HCT116 (cell line): ENCODE measurements at regions not wholly inside any gene's neighbourhood (a gene's known extent, or its start where the extent isn't known, plus 50 kb on each side); places are given as distances from the start of the nearest gene placed in this dataset.

Source experiments
- ATAC-seq: fragments of 200-7000 bp; cut with Tn5 transposase; 2 replicates; pipeline ENCODE4 v1.9.1; 2020; ENCODE audit warnings: mild to moderate bottlenecking, moderate library complexity
- BruUV-seq: library from RNA; stranded (reverse); fragments of 400-500 nt; replicated peaks from 2 replicates; lab custom pipeline; 2021; lab: Mats Ljungman, UMichigan
- CTCF ChIA-PET: fragments of 300-600 bp; sonication (Branson Sonifier 250); formaldehyde crosslinking; loops from one replicate; lab custom pipeline; 2021; ENCODE audit warnings: antibody characterized with exemption; lab: Charles Lee
- POLR2A ChIA-PET: fragments of 300-600, 350-600 bp; sonication (Branson Sonifier 250); formaldehyde crosslinking; loops from one replicate; lab custom pipeline; 2021; ENCODE audit warnings: antibody characterized with exemption; lab: Charles Lee
- RAD21 ChIA-PET, 2 experiments: fragments of 300-600 bp; sonication (Branson Sonifier 250); formaldehyde crosslinking; loops; one replicate each; lab custom pipeline; 2023; ENCODE audit warnings: low total read pairs in 2 of 2; ENCODE audit not compliant: uncharacterized antibody in 2 of 2, unreplicated experiment in 2 of 2, low non-redundant PET in 1 of 2; lab: Charles Lee
- DNase-seq: peaks from one replicate; pipeline ENCODE4 v3.0.0-alpha.2; 2010; ENCODE audit warnings: low read depth, low spot score
- H2AFZ ChIP-seq: fragments of 200-600 bp; shearing (Covaris generic), sonication (generic); 2 replicates; pipeline ENCODE4 v1.6.1; 2017; ENCODE audit warnings: low read depth, mixed run types, mixed read lengths, antibody characterized with exemption, low read length; ENCODE audit not compliant: poor library complexity, severe bottlenecking
- H3K27ac ChIP-seq: 2 replicates; pipeline ENCODE4 v1.5.1; 2012; ENCODE audit warnings: low read depth, low read length
- H3K27me3 ChIP-seq: fragments of 200-600 bp; sonication (generic); 2 replicates; pipeline ENCODE4 v1.6.1; 2016; ENCODE audit warnings: mixed run types, low read length, mixed read lengths; ENCODE audit not compliant: insufficient read depth
- H3K36me3 ChIP-seq, 2 experiments: fragments of 200-500 bp in 1 of 2; fragments of 200-600 bp in 1 of 2; sonication (Bioruptor generic) in 1 of 2; sonication (generic) in 1 of 2; 2 replicates each; pipeline versions ENCODE4 v1.5.1 to v1.6.1; 2014 to 2016; ENCODE audit warnings: low read length in 2 of 2, inconsistent platforms in 1 of 2, mixed read lengths in 1 of 2, mixed run types in 1 of 2; ENCODE audit not compliant: insufficient read depth in 2 of 2, control insufficient read depth in 1 of 2
- H3K4me1 ChIP-seq, 2 experiments: fragments of 200-600 bp in 1 of 2; sonication (generic) in 1 of 2; 2 replicates each; pipeline versions ENCODE4 v1.5.1 to v1.6.1; 2012 to 2017; ENCODE audit warnings: low read length in 2 of 2, inconsistent platforms in 1 of 2, mild to moderate bottlenecking in 1 of 2, mixed read lengths in 1 of 2, mixed run types in 1 of 2, moderate library complexity in 1 of 2; ENCODE audit not compliant: insufficient read depth in 2 of 2, control insufficient read depth in 1 of 2
- H3K4me2 ChIP-seq: fragments of 200-600 bp; sonication (generic); 2 replicates; pipeline ENCODE4 v1.6.1; 2017; ENCODE audit warnings: mixed run types, low read length, mixed read lengths
- H3K4me3 ChIP-seq, 2 experiments: fragments of 200-600 bp in 1 of 2; sonication (generic) in 1 of 2; replicated peaks in 1 of 2; 2 replicates each; pipeline ENCODE4 v1.5.1; 2011 to 2016; ENCODE audit warnings: low read length in 2 of 2, control low read depth in 1 of 2, low read depth in 1 of 2, mild to moderate bottlenecking in 1 of 2, mixed read lengths in 1 of 2, mixed run types in 1 of 2
- H3K79me2 ChIP-seq: fragments of 200-600 bp; sonication (generic); 2 replicates; pipeline ENCODE4 v1.6.1; 2017; ENCODE audit warnings: mild to moderate bottlenecking, mixed run types, low read length, moderate library complexity, mixed read lengths; ENCODE audit not compliant: insufficient read depth
- H3K9ac ChIP-seq: fragments of 200-600 bp; sonication (generic); 2 replicates; pipeline ENCODE4 v1.6.1; 2016; ENCODE audit warnings: low read length, mixed read lengths
- H3K9me2 ChIP-seq: fragments of 200-600 bp; sonication (generic), shearing (Covaris generic); 2 replicates; pipeline ENCODE4 v1.6.1; 2017; ENCODE audit warnings: mixed run types, mild to moderate bottlenecking, moderate library complexity; ENCODE audit not compliant: insufficient read depth
- H3K9me3 ChIP-seq, 2 experiments: fragments of 200-500 bp in 1 of 2; fragments of 200-600 bp in 1 of 2; sonication (Bioruptor generic) in 1 of 2; sonication (generic) in 1 of 2; 2 replicates each; pipeline ENCODE4 v1.6.1; 2014 to 2017; ENCODE audit warnings: low read length in 2 of 2, mixed read lengths in 2 of 2, inconsistent platforms in 1 of 2, low read depth in 1 of 2, mild to moderate bottlenecking in 1 of 2, mixed run types in 1 of 2, moderate library complexity in 1 of 2; ENCODE audit not compliant: control insufficient read depth in 1 of 2, insufficient read depth in 1 of 2
- H4K20me1 ChIP-seq: fragments of 200-600 bp; sonication (generic), shearing (Covaris generic); 2 replicates; pipeline ENCODE4 v1.6.1; 2017; ENCODE audit warnings: mixed run types, mild to moderate bottlenecking, moderate library complexity; ENCODE audit not compliant: insufficient read depth
- CBX3 ChIP-seq: IDR thresholded peaks from 2 replicates; pipeline ENCODE4 v1.6.1; 2012; ENCODE audit warnings: low read depth
- CTCF ChIP-seq, 3 experiments: fragments of 200-600 bp in 1 of 3; sonication (generic) in 1 of 3; IDR thresholded peaks in 2 of 3; conservative IDR thresholded peaks in 1 of 3; 2 replicates each; pipeline ENCODE4 v1.5.1; 2012 to 2017; ENCODE audit warnings: low read depth in 2 of 3, low read length in 2 of 3, antibody characterized with exemption in 1 of 3, borderline replicate concordance in 1 of 3, control low read depth in 1 of 3, mild to moderate bottlenecking in 1 of 3, mixed read lengths in 1 of 3, mixed run types in 1 of 3, moderate library complexity in 1 of 3; ENCODE audit not compliant: insufficient read depth in 1 of 3
- EGR1 ChIP-seq: IDR thresholded peaks from 2 replicates; pipeline ENCODE4 v1.6.1; 2012; ENCODE audit warnings: low read depth
- FOSL1 ChIP-seq: IDR thresholded peaks from 2 replicates; pipeline ENCODE4 v1.6.1; 2012; ENCODE audit warnings: low read depth
- RAD21 ChIP-seq: IDR thresholded peaks from 2 replicates; pipeline ENCODE4 v1.6.1; 2012; ENCODE audit warnings: low read depth, mild to moderate bottlenecking
- YY1 ChIP-seq: IDR thresholded peaks from 2 replicates; pipeline ENCODE4 v1.6.1; 2011; ENCODE audit warnings: low read length, low read depth, moderate library complexity, mild to moderate bottlenecking; ENCODE audit not compliant: insufficient replicate concordance; ENCODE audit errors: extremely low read depth
- ZBTB33 ChIP-seq: IDR thresholded peaks from 2 replicates; pipeline ENCODE4 v1.6.1; 2011; ENCODE audit warnings: mild to moderate bottlenecking, low read length, moderate library complexity; ENCODE audit not compliant: insufficient replicate concordance; ENCODE audit errors: extremely low read depth
- intact Hi-C: fragments of 100-400 bp; cut with micrococcal nuclease; formaldehyde crosslinking; loops from 2 replicates; pipeline ENCODE4 v1.10.0; 2022

- Histone ChIP-seq H3K4me2 (no peak overlapping the region), H3K9me2 (no peaks in the 10 kb centered on the region), H2AFZ (no peak overlapping the region), H3K27ac (no peak overlapping the region), H3K9ac (no peak overlapping the region), H3K27me3 (no peaks in the 10 kb centered on the region), H3K9me3 (no peaks in the 10 kb centered on the region), H3K79me2 (no peaks in the 10 kb centered on the region), H3K4me1 (no peaks in the 10 kb centered on the region), H3K36me3 (no peaks in the 10 kb centered on the region), H4K20me1 (no peaks in the 10 kb centered on the region), H3K4me3 (no peak overlapping the region)
- intact Hi-C loops: no loop called here
- ATAC-seq (no peak), DNase-seq (no peak)
- RAD21 ChIA-PET: no interaction called here
- no TSS peak for BruUV-seq
- TF ChIP-seq YY1 (no peak), FOSL1 (no peak), EGR1 (no peak), CBX3 (no peak)
- POLR2A ChIA-PET: no interaction called here
- CTCF ChIA-PET: no interaction called here
These were observed 445.5 kb downstream of the TMEM121 start for GRCh38 chr14:105971593-105972500.

GRCh38 chr14:105974902-105975301 lies 448.5 kb downstream of the TMEM121 start:
- ATAC-seq (peak; percentile 67; the same call in 1 of the 2 replicates), DNase-seq (peak; percentile 8)
- Histone ChIP-seq H3K4me1 (no peaks in the 10 kb centered on the region), H3K79me2 (no peaks in the 10 kb centered on the region), H4K20me1 (no peaks in the 10 kb centered on the region), H3K4me2 (no peak overlapping the region), H3K9me3 (no peaks in the 10 kb centered on the region), H3K27ac (no peak overlapping the region), H2AFZ (no peak overlapping the region), H3K4me3 (no peak overlapping the region), H3K27me3 (no peaks in the 10 kb centered on the region), H3K9me2 (no peaks in the 10 kb centered on the region), H3K36me3 (no peaks in the 10 kb centered on the region), H3K9ac (no peak overlapping the region)
- intact Hi-C loops: loop anchor here (1.0 kb wide), 1 partner anchor 31 kb away; no protein-coding TSS in a partner anchor
- ChIA-PET CTCF (interaction anchor here (1.0 to 1.3 kb wide), 3 partner anchors 31 to 64 kb away, joined by 3 to 5 read pairs (median 3); no protein-coding TSS in a partner anchor), POLR2A (no interaction called here), RAD21 (no interaction called here)
- no TSS peak for BruUV-seq
- TF ChIP-seq RAD21 (peak; percentile 53), CTCF (IDR thresholded peaks at IDR 0.05 in 2 of 3, conservative IDR thresholded peaks at IDR 0.05 in 1 of 3; ENCODE audit: borderline replicate concordance in 1 of 3, insufficient read depth in 1 of 3, low read depth in 2 of 3, low read length in 2 of 3) (peak; percentile 45 to 80 (median 48); a peak in 5 of 6 replicates), ZBTB33 (no peak)
